HepG2 (cell line): ENCODE measurements at regions not wholly inside any gene's neighbourhood (a gene's known extent, or its start where the extent isn't known, plus 50 kb on each side); places are given as distances from the start of the nearest gene placed in this dataset.

ENCODE experiments used
- ATAC-seq: fragments of 200-7000 bp; cut with Tn5 transposase; 3 replicates; pipeline ENCODE4 v1.9.1; 2020; ENCODE audit warnings: mild to moderate bottlenecking, moderate library complexity
- BruUV-seq: library from RNA; stranded (reverse); fragments of 400-500 nt; replicated peaks from 2 replicates; lab custom pipeline; 2021; lab: Mats Ljungman, UMichigan
- CTCF ChIA-PET: fragments of 300-600 bp; formaldehyde crosslinking; extraction: SDS; loops from one replicate; lab custom pipeline; 2021; ENCODE audit warnings: low total read pairs, inconsistent platforms, low intra/inter-chr PET ratio; lab: Yijun Ruan, JAX
- POLR2A ChIA-PET: fragments of 350-600 bp; sonication (Branson Sonifier 250); formaldehyde crosslinking; loops from one replicate; lab custom pipeline; 2020; ENCODE audit warnings: antibody characterized with exemption, inconsistent platforms; lab: Yijun Ruan, JAX
- DNase-seq: peaks from one replicate; pipeline ENCODE4 v3.0.0-alpha.2; 2015; ENCODE audit warnings: low spot score
- FAIRE-seq: peaks from 3 replicates; lab custom pipeline; 2011; peaks lifted over from hg19 to GRCh38; lab: Jason Lieb, UNC
- H2AFZ ChIP-seq: one replicate; pipeline ENCODE4 v1.6.1; 2011; ENCODE audit warnings: low read length, inconsistent platforms
- H3K27ac ChIP-seq: fragments of 300-600 bp; 3 replicates; pipeline ENCODE4 v1.8.0; 2011; ENCODE audit warnings: mixed run types, mild to moderate bottlenecking, mixed read lengths, low read length, inconsistent platforms; ENCODE audit not compliant: insufficient read depth; ENCODE audit errors: extremely low read length
- H3K27me3 ChIP-seq, 2 experiments: fragments of 200-600 bp in 1 of 2; 2 replicates in 1 of 2; 3 replicates in 1 of 2; pipeline versions ENCODE4 v1.6.0 to v1.8.0; 2011; ENCODE audit warnings: low read length in 2 of 2, mild to moderate bottlenecking in 2 of 2, moderate library complexity in 2 of 2, inconsistent platforms in 1 of 2; ENCODE audit not compliant: insufficient read depth in 2 of 2, control insufficient read depth in 1 of 2
- H3K36me3 ChIP-seq, 2 experiments: fragments of 200-600 bp in 1 of 2; replicated peaks in 1 of 2; 2 replicates in 1 of 2; 3 replicates in 1 of 2; pipeline versions ENCODE4 v1.5.1 to v1.8.0; 2011; ENCODE audit warnings: low read length in 2 of 2, inconsistent platforms in 1 of 2; ENCODE audit not compliant: insufficient read depth in 2 of 2, control insufficient read depth in 1 of 2
- H3K4me1 ChIP-seq: 2 replicates; pipeline ENCODE4 v1.5.1; 2012; ENCODE audit warnings: low read length, inconsistent platforms; ENCODE audit not compliant: insufficient read depth
- H3K4me2 ChIP-seq: 2 replicates; pipeline ENCODE4 v1.6.0; 2011; ENCODE audit warnings: low read depth, low read length, inconsistent platforms
- H3K4me3 ChIP-seq, 3 experiments: fragments of 200-600 bp in 1 of 3; sonication (generic), shearing (Covaris generic) in 1 of 3; replicated peaks in 1 of 3; 2 replicates each; pipeline ENCODE4 v1.5.1; 2011 to 2016; ENCODE audit warnings: low read length in 3 of 3, inconsistent platforms in 2 of 3, low read depth in 2 of 3, mild to moderate bottlenecking in 2 of 3, control low read depth in 1 of 3, mixed read lengths in 1 of 3; ENCODE audit not compliant: insufficient read depth in 1 of 3
- H3K79me2 ChIP-seq: one replicate; pipeline ENCODE4 v1.6.1; 2011; ENCODE audit warnings: low read length, inconsistent platforms; ENCODE audit not compliant: insufficient read depth
- H3K9ac ChIP-seq: 2 replicates; pipeline ENCODE4 v1.6.0; 2011; ENCODE audit warnings: mild to moderate bottlenecking, low read depth, low read length, inconsistent platforms; ENCODE audit not compliant: insufficient read depth
- H3K9me3 ChIP-seq: 2 replicates; pipeline ENCODE4 v1.5.1; 2012; ENCODE audit warnings: mild to moderate bottlenecking, low read length
- H4K20me1 ChIP-seq: 2 replicates; pipeline ENCODE4 v1.6.0; 2011; ENCODE audit warnings: inconsistent platforms, mild to moderate bottlenecking, low read length, moderate library complexity; ENCODE audit not compliant: insufficient read depth
- CREB3 ChIP-seq: sonication (generic); formaldehyde crosslinking; IDR thresholded peaks from 2 replicates; pipeline ENCODE4 v1.5.0; 2020; ENCODE audit warnings: missing genetic modification reagents
- FOSL1 ChIP-seq: sonication (generic); formaldehyde crosslinking; IDR thresholded peaks from 2 replicates; pipeline ENCODE4 v1.9.0; 2021; ENCODE audit warnings: missing genetic modification reagents, borderline replicate concordance
- FUBP1 ChIP-seq: sonication (generic); formaldehyde crosslinking; IDR thresholded peaks from 2 replicates; pipeline ENCODE4 v1.5.1; 2020; ENCODE audit warnings: missing genetic modification reagents, mild to moderate bottlenecking, borderline replicate concordance
- MXD4 ChIP-seq: IDR thresholded peaks from 2 replicates; pipeline ENCODE4 v1.6.1; 2016; ENCODE audit warnings: mild to moderate bottlenecking, missing biosample characterization, missing genetic modification reagents
- PRPF4 ChIP-seq: fragments of 200-400 bp; formaldehyde crosslinking; IDR thresholded peaks from 2 replicates; pipeline ENCODE4 v1.6.1; 2016; ENCODE audit warnings: low read length, low read depth; ENCODE audit not compliant: poor library complexity, severe bottlenecking
- RXRB ChIP-seq: IDR thresholded peaks from 2 replicates; pipeline ENCODE4 v1.6.1; 2016; ENCODE audit warnings: borderline replicate concordance, missing genetic modification reagents, missing compliant biosample characterization
- SP140L ChIP-seq: sonication (generic); formaldehyde crosslinking; IDR thresholded peaks from 2 replicates; pipeline ENCODE4 v1.4.0; 2020; ENCODE audit warnings: missing genetic modification reagents, borderline replicate concordance
- SP2 ChIP-seq: sonication (generic); formaldehyde crosslinking; IDR thresholded peaks from 2 replicates; pipeline ENCODE4 v1.5.1; 2020; ENCODE audit warnings: mild to moderate bottlenecking, missing genetic modification reagents
- TAF1 ChIP-seq: sonication (generic); formaldehyde crosslinking; IDR thresholded peaks from 2 replicates; pipeline ENCODE4 v1.4.0; 2020; ENCODE audit warnings: missing genetic modification reagents
- U2AF2 ChIP-seq: fragments of 200-400 bp; formaldehyde crosslinking; IDR thresholded peaks from 2 replicates; pipeline ENCODE4 v1.6.1; 2017; ENCODE audit warnings: low read depth, mild to moderate bottlenecking, low read length
- ZBTB7B ChIP-seq: sonication (generic); formaldehyde crosslinking; IDR thresholded peaks from 2 replicates; pipeline ENCODE4 v1.4.0; 2020; ENCODE audit warnings: missing genetic modification reagents
- ZNF326 ChIP-seq: sonication (generic); formaldehyde crosslinking; IDR thresholded peaks from 2 replicates; pipeline ENCODE4 v1.4.0; 2020; ENCODE audit warnings: missing genetic modification reagents, borderline replicate concordance
- ZNF557 ChIP-seq: sonication (generic); formaldehyde crosslinking; IDR thresholded peaks from 2 replicates; pipeline ENCODE4 v1.4.0; 2020; ENCODE audit warnings: missing genetic modification reagents
- ZNF747 ChIP-seq: sonication (generic); formaldehyde crosslinking; IDR thresholded peaks from 2 replicates; pipeline ENCODE4 v1.8.1; 2023; ENCODE audit warnings: missing genetic modification reagents, mild to moderate bottlenecking, borderline replicate concordance
- ZNF782 ChIP-seq: sonication (generic); formaldehyde crosslinking; IDR thresholded peaks from 2 replicates; pipeline ENCODE4 v1.4.0; 2020; ENCODE audit warnings: missing genetic modification reagents, mild to moderate bottlenecking, borderline replicate concordance
- ZNF816 ChIP-seq: sonication (generic); formaldehyde crosslinking; IDR thresholded peaks from 2 replicates; pipeline ENCODE4 v1.8.0; 2022; ENCODE audit warnings: missing genetic modification reagents, mild to moderate bottlenecking, borderline replicate concordance
- WGBS: methylation state at CpG from one replicate; pipeline ENCODE4 v1.1.6; 2017; ENCODE audit warnings: low lambda C conversion rate; 5-methylcytosine and 5-hydroxymethylcytosine counted together
- in situ Hi-C: cut with HindIII; loops from 2 replicates; pipeline ENCODE4 v1.10.0; 2017; ENCODE audit warnings: low pct_unique_long_range_greater_than_20kb; ENCODE audit not compliant: extremely low pct_ligation_motif_present
- intact Hi-C: fragments of 100-400 bp; cut with micrococcal nuclease; formaldehyde crosslinking; loops from one replicate; pipeline ENCODE4 v1.10.0; 2022; ENCODE audit not compliant: unreplicated experiment

DNA sequence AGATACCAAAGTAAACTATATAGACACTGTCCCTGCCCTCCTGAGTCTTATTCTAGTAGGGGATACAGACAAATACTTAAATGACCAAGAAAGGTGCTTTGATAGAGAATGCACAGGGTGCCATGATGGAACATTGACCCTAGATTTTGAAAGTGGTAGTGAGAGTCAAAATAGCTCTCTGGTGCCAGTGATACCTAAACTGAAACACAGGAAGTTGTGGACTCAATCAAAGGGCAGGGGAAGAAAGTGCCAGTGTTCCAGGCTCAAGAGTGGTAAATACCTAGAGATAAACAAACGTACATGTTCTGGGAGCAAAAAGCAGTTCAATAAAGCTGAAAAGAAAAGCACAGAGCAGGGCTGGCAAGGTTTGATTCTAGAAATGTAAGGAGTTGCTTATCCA, 267.6 kb downstream of the ISL1 start:
- 0% methylated on average over 1 of the region's 1 CpG for WGBS
- H3K9ac ChIP-seq: no peak overlapping the region
- in situ Hi-C loops (no loop called here), intact Hi-C loops (no loop called here)
- H3K4me3 ChIP-seq: no peak overlapping the region
- H4K20me1 ChIP-seq: no peaks in the 10 kb centered on the region
- H3K79me2 ChIP-seq: no peaks in the 10 kb centered on the region
- no peak for FAIRE-seq
- CTCF ChIA-PET: no interaction called here
- no peaks in the 10 kb centered on the region for H3K36me3 ChIP-seq
- no peak overlapping the region for H2AFZ ChIP-seq
- no peaks in the 10 kb centered on the region for H3K27me3 ChIP-seq
- ATAC-seq: no peak
- TF ChIP-seq ZBTB7B (no peak), ZNF747 (no peak), U2AF2 (no peak), ZNF326 (CRISPR knock-in tag) (no peak), FOSL1 (no peak), ZNF816 (CRISPR knock-in tag) (no peak), FUBP1 (CRISPR knock-in tag) (no peak), TAF1 (CRISPR knock-in tag) (no peak), SP2 (CRISPR knock-in tag) (no peak), ZNF782 (no peak), CREB3 (CRISPR knock-in tag) (no peak), ZNF557 (CRISPR knock-in tag) (no peak), SP140L (CRISPR knock-in tag) (no peak), MXD4 (CRISPR knock-in tag) (no peak), RXRB (no peak), PRPF4 (no peak)
- POLR2A ChIA-PET: no interaction called here
- no TSS peak for BruUV-seq
- no peaks in the 10 kb centered on the region for H3K9me3 ChIP-seq
- no peak for DNase-seq
- H3K4me1 ChIP-seq: no peaks in the 10 kb centered on the region
- no peak overlapping the region for H3K27ac ChIP-seq
- no peak overlapping the region for H3K4me2 ChIP-seq
